ENCODE measurements at regions not wholly inside any gene's neighbourhood (a gene's known extent, or its start where the extent isn't known, plus 50 kb on each side); places are given as distances from the start of the nearest gene placed in this dataset.

DNA sequence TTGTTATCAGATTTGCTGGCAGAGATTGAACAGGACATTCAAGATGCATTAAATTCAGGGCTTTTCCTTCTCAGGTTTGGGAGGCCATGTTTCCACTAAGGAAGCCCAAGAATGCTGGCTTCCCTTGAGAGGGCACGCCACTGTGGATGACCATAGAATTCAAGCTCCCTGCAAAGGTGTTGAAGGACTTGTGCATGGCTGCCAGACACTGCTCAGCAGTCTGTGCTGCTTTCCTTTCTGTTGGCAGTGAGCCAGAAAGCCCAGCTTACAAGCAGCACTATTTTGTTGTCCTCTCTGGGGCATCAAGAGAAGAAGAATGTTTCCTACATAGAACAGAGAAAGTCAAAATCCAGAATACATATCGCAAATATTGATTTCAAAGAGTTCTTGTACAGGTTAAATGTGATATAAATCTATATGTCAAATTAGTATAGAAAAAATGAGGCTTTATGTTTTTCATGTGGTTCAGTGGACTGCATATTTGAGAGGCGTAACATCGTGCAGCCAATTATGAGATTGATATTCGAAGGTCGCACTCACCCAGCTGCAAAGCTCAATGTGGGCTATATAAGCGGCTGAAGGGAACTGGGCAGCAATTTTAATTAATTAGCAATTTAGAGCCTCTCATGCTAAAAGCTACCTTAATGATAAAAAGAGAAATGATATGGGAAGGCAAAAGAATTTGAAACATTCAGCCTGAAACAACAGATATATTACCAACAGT lies 103.1 kb upstream of the ISL1 start:
- TF ChIP-seq, protein P1, sequence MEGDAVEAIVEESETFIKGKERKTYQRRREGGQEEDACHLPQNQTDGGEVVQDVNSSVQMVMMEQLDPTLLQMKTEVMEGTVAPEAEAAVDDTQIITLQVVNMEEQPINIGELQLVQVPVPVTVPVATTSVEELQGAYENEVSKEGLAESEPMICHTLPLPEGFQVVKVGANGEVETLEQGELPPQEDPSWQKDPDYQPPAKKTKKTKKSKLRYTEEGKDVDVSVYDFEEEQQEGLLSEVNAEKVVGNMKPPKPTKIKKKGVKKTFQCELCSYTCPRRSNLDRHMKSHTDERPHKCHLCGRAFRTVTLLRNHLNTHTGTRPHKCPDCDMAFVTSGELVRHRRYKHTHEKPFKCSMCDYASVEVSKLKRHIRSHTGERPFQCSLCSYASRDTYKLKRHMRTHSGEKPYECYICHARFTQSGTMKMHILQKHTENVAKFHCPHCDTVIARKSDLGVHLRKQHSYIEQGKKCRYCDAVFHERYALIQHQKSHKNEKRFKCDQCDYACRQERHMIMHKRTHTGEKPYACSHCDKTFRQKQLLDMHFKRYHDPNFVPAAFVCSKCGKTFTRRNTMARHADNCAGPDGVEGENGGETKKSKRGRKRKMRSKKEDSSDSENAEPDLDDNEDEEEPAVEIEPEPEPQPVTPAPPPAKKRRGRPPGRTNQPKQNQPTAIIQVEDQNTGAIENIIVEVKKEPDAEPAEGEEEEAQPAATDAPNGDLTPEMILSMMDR (IDR thresholded peaks at IDR 0.05; ENCODE audit: low read length), result no peak
- TF ChIP-seq EZH2 (IDR thresholded peaks at IDR 0.05; ENCODE audit: borderline replicate concordance, low read length), result no peak
